DND-41 (cell line): ENCODE measurements at regions not wholly inside any gene's neighbourhood (a gene's known extent, or its start where the extent isn't known, plus 50 kb on each side); places are given as distances from the start of the nearest gene placed in this dataset.

Experiments used
- CTCF ChIP-seq: IDR thresholded peaks from 2 replicates; pipeline ENCODE4 v1.5.1; 2012; ENCODE audit warnings: borderline replicate concordance, low read length, moderate library complexity, mild to moderate bottlenecking; ENCODE audit not compliant: poor library complexity, severe bottlenecking; ENCODE audit errors: extremely low read depth
- EZH2 ChIP-seq: IDR thresholded peaks from 3 replicates; pipeline ENCODE4 v1.6.1; 2012; ENCODE audit warnings: borderline replicate concordance, low read depth, mild to moderate bottlenecking, moderate library complexity, low read length, inconsistent platforms; ENCODE audit not compliant: severe bottlenecking

DNA sequence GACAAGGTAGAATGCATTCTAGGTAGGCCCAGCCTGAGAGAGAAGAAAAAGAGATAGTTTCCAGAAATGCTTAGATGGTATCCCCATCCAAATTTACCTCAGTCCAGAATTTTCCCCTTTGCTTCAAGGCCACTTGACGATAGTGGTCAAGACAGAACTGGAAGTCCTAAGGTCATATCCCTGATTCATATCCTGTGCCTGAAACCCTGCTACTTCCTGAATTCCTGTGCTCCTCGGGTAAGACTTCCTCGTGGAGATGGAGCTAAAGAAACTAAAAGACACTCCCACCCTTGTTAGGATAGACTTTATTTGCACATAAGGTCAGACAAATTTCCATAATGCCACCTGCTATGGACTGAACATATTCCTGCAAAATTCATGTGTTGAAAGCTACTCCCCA, 175.9 kb downstream of the EVX1 start:
- TF ChIP-seq CTCF = no peak
- no peak for TF ChIP-seq EZH2
